ENCODE measurements at regions not wholly inside any gene's neighbourhood (a gene's known extent, or its start where the extent isn't known, plus 50 kb on each side); places are given as distances from the start of the nearest gene placed in this dataset.

DNA sequence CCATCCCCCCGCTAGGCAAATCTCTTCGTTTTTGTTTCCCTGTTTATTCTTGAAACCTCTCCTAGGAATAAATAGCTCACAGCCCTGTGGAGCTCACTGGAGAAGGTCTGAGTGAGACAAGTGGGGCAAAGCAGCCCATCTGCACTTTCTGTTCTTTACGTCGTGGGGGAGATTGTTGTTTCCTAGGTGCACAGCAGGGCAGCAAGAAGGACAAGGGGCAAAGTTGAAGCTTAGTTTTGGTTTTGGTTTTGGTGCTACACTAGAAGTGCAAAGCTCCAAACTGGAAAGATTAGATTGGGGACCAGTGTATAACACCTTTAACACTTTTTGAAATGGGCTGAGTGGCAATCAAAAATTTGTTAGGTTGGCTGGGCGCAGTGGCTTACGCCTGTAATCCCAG is 76.6 kb downstream of the GPR88 start:
- Histone ChIP-seq H2AFZ (no peak overlapping the region), H3K9me2 (replicated peaks; ENCODE audit: insufficient read depth) (no peaks in the 10 kb centered on the region), H3K36me3 (replicated peaks; ENCODE audit: insufficient read depth, low read depth) (no peaks in the 10 kb centered on the region), H3K27ac (no peak overlapping the region), H3K27me3 (no peaks in the 10 kb centered on the region), H3K4me2 (no peak overlapping the region), H4K20me1 (ENCODE audit: insufficient read depth, poor library complexity, severe bottlenecking) (no peaks in the 10 kb centered on the region), H3K79me2 (no peaks in the 10 kb centered on the region), H3K4me3 (no peak overlapping the region), H3K4me1 (ENCODE audit: insufficient read depth) (no peaks in the 10 kb centered on the region), H3K9me3 (ENCODE audit: low read depth) (no peaks in the 10 kb centered on the region)
- TF ChIP-seq EZH2 (IDR thresholded peaks at IDR 0.05; ENCODE audit: borderline replicate concordance) (no peak), EZH2phosphoT487 (IDR thresholded peaks at IDR 0.05; ENCODE audit: low read depth, severe bottlenecking, unreplicated experiment) (no peak)
- TF ChIP-seq, protein P1, sequence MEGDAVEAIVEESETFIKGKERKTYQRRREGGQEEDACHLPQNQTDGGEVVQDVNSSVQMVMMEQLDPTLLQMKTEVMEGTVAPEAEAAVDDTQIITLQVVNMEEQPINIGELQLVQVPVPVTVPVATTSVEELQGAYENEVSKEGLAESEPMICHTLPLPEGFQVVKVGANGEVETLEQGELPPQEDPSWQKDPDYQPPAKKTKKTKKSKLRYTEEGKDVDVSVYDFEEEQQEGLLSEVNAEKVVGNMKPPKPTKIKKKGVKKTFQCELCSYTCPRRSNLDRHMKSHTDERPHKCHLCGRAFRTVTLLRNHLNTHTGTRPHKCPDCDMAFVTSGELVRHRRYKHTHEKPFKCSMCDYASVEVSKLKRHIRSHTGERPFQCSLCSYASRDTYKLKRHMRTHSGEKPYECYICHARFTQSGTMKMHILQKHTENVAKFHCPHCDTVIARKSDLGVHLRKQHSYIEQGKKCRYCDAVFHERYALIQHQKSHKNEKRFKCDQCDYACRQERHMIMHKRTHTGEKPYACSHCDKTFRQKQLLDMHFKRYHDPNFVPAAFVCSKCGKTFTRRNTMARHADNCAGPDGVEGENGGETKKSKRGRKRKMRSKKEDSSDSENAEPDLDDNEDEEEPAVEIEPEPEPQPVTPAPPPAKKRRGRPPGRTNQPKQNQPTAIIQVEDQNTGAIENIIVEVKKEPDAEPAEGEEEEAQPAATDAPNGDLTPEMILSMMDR (IDR thresholded peaks at IDR 0.05; ENCODE audit: poor library complexity), result no peak
- 75% methylated on average over 6 of the region's 6 CpGs for WGBS (ENCODE audit: low lambda C conversion rate, missing lambda C conversion rate)
- DNase-seq (ENCODE audit: low spot score), result no peak

DNA sequence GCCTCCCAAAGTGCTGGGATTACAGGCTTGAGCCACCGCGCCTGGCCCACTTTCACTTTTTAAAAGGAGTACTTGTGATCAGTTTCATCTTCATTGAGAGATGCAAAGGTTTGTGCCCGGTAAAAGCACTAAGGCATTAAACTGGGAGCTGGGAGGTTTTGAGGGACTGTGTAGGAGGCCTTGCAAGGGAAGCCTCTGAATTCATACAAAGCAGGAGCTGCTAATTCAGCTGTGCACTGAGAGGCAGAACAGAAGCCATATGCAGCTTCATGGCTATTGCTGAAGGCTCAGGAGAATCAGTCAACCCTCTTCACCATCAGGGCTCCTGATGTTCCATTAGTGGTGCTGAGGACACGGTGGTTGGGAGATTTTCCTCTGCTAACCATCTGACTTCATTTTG is 77.7 kb downstream of the GPR88 start:
- H3K27me3 ChIP-seq, result no peaks in the 10 kb centered on the region
- no peaks in the 10 kb centered on the region for H3K9me3 ChIP-seq (ENCODE audit: low read depth)
- no peak overlapping the region for H2AFZ ChIP-seq
- no peak overlapping the region for H3K27ac ChIP-seq
- H3K9me2 ChIP-seq (replicated peaks; ENCODE audit: insufficient read depth), result no peaks in the 10 kb centered on the region
- TF ChIP-seq EZH2phosphoT487 (IDR thresholded peaks at IDR 0.05; ENCODE audit: low read depth, severe bottlenecking, unreplicated experiment), result no peak
- TF ChIP-seq EZH2 (IDR thresholded peaks at IDR 0.05; ENCODE audit: borderline replicate concordance), result no peak
- TF ChIP-seq, protein P1 (IDR thresholded peaks at IDR 0.05; ENCODE audit: poor library complexity), result no peak
- no peaks in the 10 kb centered on the region for H3K79me2 ChIP-seq
- no peak for DNase-seq (ENCODE audit: low spot score)
- H3K4me2 ChIP-seq, result no peak overlapping the region
- 92% methylated on average over 4 of the region's 4 CpGs for WGBS (ENCODE audit: low lambda C conversion rate, missing lambda C conversion rate)
- H3K4me3 ChIP-seq, result no peak overlapping the region
- no peaks in the 10 kb centered on the region for H3K36me3 ChIP-seq (replicated peaks; ENCODE audit: insufficient read depth, low read depth)
- no peaks in the 10 kb centered on the region for H3K4me1 ChIP-seq (ENCODE audit: insufficient read depth)
- no peaks in the 10 kb centered on the region for H4K20me1 ChIP-seq (ENCODE audit: insufficient read depth, poor library complexity, severe bottlenecking)

DNA sequence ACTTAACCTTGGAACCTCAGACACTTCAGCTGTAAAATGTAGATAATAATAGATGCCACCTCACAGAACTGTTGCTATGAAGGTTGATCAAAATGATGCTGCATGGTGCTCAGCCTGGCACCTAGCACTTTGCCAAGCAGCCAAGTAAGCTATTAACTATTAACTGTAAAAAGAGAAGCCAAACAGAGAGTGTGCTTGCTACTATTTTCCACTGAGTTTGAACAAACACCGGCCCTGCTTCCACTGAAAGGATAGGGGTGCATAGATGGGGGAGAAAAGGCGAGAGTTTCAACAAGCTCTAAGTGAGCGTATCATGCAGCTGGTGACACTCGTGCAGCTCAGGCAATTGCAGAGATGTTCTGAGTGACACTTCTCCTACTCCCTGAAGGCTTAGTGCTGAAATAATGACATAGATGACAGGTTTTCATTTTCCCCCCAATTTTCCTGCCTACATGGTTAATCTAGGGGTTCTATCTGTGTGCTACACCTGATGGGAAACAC is 78.2 kb downstream of the GPR88 start:
- Histone ChIP-seq H4K20me1 (ENCODE audit: insufficient read depth, poor library complexity, severe bottlenecking) (no peaks in the 10 kb centered on the region), H3K79me2 (no peaks in the 10 kb centered on the region), H3K27ac (no peak overlapping the region), H3K4me3 (no peak overlapping the region), H2AFZ (no peak overlapping the region), H3K27me3 (no peaks in the 10 kb centered on the region), H3K4me1 (ENCODE audit: insufficient read depth) (no peaks in the 10 kb centered on the region), H3K9me2 (replicated peaks; ENCODE audit: insufficient read depth) (no peaks in the 10 kb centered on the region), H3K36me3 (replicated peaks; ENCODE audit: insufficient read depth, low read depth) (no peaks in the 10 kb centered on the region), H3K4me2 (no peak overlapping the region), H3K9me3 (ENCODE audit: low read depth) (no peaks in the 10 kb centered on the region)
- DNase-seq (ENCODE audit: low spot score), result no peak
- WGBS (ENCODE audit: low lambda C conversion rate, missing lambda C conversion rate), result 83% methylated on average over 4 of the region's 4 CpGs
- TF ChIP-seq EZH2phosphoT487 (IDR thresholded peaks at IDR 0.05; ENCODE audit: low read depth, severe bottlenecking, unreplicated experiment) (no peak), EZH2 (IDR thresholded peaks at IDR 0.05; ENCODE audit: borderline replicate concordance) (no peak)
- TF ChIP-seq, protein P1 (IDR thresholded peaks at IDR 0.05; ENCODE audit: poor library complexity), result no peak

DNA sequence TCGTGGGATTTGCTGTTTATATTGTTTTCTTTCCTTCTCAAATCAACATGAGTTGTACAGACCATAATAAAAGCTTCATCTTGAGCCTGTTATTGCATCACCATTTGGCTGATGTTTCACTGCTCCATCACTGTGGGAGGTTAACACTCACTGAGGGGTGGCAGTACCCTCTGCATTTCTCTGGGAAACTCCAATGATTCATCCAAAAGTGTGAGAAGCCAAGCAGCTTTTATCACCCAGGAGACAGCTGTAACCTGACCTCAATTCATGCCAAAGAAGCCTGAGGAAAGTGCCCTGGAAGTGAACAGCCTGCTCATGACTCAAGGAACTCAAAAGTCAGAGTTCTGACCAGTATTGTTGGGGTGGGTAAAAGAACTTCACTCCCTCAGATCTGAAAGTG is 84.1 kb downstream of the GPR88 start:
- Histone ChIP-seq H4K20me1 (ENCODE audit: insufficient read depth, poor library complexity, severe bottlenecking) (no peaks in the 10 kb centered on the region), H3K4me1 (ENCODE audit: insufficient read depth) (no peaks in the 10 kb centered on the region), H2AFZ (no peak overlapping the region), H3K9me3 (ENCODE audit: low read depth) (no peaks in the 10 kb centered on the region), H3K4me2 (no peak overlapping the region), H3K4me3 (no peak overlapping the region), H3K27ac (no peak overlapping the region), H3K79me2 (no peaks in the 10 kb centered on the region), H3K9me2 (replicated peaks; ENCODE audit: insufficient read depth) (no peaks in the 10 kb centered on the region), H3K27me3 (no peaks in the 10 kb centered on the region), H3K36me3 (replicated peaks; ENCODE audit: insufficient read depth, low read depth) (no peaks in the 10 kb centered on the region)
- WGBS (ENCODE audit: low lambda C conversion rate, missing lambda C conversion rate), result 27% methylated on average over 1 of the region's 1 CpG
- TF ChIP-seq, protein P1 (IDR thresholded peaks at IDR 0.05; ENCODE audit: poor library complexity), result no peak
- TF ChIP-seq EZH2 (IDR thresholded peaks at IDR 0.05; ENCODE audit: borderline replicate concordance) (no peak), EZH2phosphoT487 (IDR thresholded peaks at IDR 0.05; ENCODE audit: low read depth, severe bottlenecking, unreplicated experiment) (no peak)
- DNase-seq (ENCODE audit: low spot score), result peak; percentile 36
